ENCODE measurements at regions not wholly inside any gene's neighbourhood (a gene's known extent, or its start where the extent isn't known, plus 50 kb on each side); places are given as distances from the start of the nearest gene placed in this dataset. TPM values are rescaled to one million over a fixed set of nuclear protein-coding genes. Genes with fewer than 3 reads are reported as not detected.

DNA sequence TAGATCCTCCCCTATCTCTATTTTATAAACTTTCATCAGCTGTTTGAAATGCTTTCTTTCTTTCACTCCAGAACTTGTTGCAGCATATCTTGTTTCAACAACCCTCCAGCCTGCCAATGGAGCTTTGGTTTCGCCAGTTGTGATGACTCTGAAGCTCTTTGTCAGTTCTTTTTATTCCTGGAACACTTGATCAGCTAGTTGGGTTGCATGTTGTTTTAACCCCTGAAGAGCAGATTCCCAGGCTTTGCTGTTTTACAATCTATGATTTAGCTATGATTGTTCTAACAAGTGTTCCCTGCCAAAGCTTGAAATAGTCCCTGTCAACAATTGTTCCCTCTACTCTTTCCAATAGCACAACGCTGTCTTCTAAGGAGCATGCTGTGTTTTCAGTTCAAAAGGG, 50.6 kb upstream of the FUT8 start:
- Histone ChIP-seq H3K36me3 (replicated peaks in 1 of 2; ENCODE audit: control insufficient read depth in 1 of 2, insufficient read depth in 2 of 2, low read length in 2 of 2) (no peaks in the 10 kb centered on the region), H4K20me1 (ENCODE audit: insufficient read depth, low read length) (no peaks in the 10 kb centered on the region), H3K9me3 (ENCODE audit: low read length) (no peaks in the 10 kb centered on the region), H3K27me3 (ENCODE audit: control insufficient read depth in 1 of 2, insufficient read depth in 2 of 2, low read length in 2 of 2) (no peaks in the 10 kb centered on the region; a peak in 1 of 5 replicates), H3K4me1 (ENCODE audit: insufficient read depth, low read length) (no peaks in the 10 kb centered on the region), H3K79me2 (ENCODE audit: insufficient read depth, low read length) (no peaks in the 10 kb centered on the region), H3K4me3 (replicated peaks in 1 of 3; ENCODE audit: insufficient read depth in 1 of 3, low read depth in 2 of 3, low read length in 3 of 3) (no peak overlapping the region), H3K4me2 (ENCODE audit: low read depth, low read length) (no peak overlapping the region), H2AFZ (ENCODE audit: low read length) (no peak overlapping the region), H3K27ac (ENCODE audit: extremely low read length, insufficient read depth, low read length) (no peak overlapping the region), H3K9ac (ENCODE audit: insufficient read depth, low read depth, low read length) (no peak overlapping the region)
- CTCF ChIA-PET (ENCODE audit: low intra/inter-chr PET ratio, low total read pairs) = no interaction called here
- POLR2A ChIA-PET = interaction anchor here (1.1 kb wide), 1 partner anchor 50 kb away, joined by 4 read pairs; no protein-coding TSS in a partner anchor
- in situ Hi-C loops (cut with HindIII; ENCODE audit: extremely low pct_ligation_motif_present, low pct_unique_long_range_greater_than_20kb) (no loop called here), intact Hi-C loops (cut with micrococcal nuclease; ENCODE audit: unreplicated experiment) (no loop called here)
- TF ChIP-seq HMGA1 (CRISPR knock-in tag; conservative IDR thresholded peaks at IDR 0.05) (no peak), ZNF253 (CRISPR knock-in tag; IDR thresholded peaks at IDR 0.05; ENCODE audit: borderline replicate concordance) (no peak)
- no peak for ATAC-seq
- WGBS (ENCODE audit: low lambda C conversion rate) = 6% methylated on average over 2 of the region's 2 CpGs
- DNase-seq (ENCODE audit: low spot score) = no peak
- no TSS peak for BruUV-seq (replicated peaks)
- no peak for FAIRE-seq

Small RNA genes lying in the stretch of these regions (microRNA-seq; reads per million reads assigned to microRNA genes)
- not detected for gene MIR4708

Small RNA genes lying in the stretch of these regions (small RNA-seq; reads per million reads assigned to genes)
- gene AL355076.1 (ENCODE audit: insufficient read depth in 2 of 3, insufficient read length in 3 of 3, low read depth in 2 of 3, low replicate concordance in 1 of 3) = 0 reads per million in 3 experiments
- gene MIR4708 (ENCODE audit: insufficient read depth in 2 of 3, insufficient read length in 3 of 3, low read depth in 2 of 3, low replicate concordance in 1 of 3) = 0 reads per million in 3 experiments
